Thyroid gland (tissue), 4 donors: ENCODE measurements at regions not wholly inside any gene's neighbourhood (a gene's known extent, or its start where the extent isn't known, plus 50 kb on each side); places are given as distances from the start of the nearest gene placed in this dataset.

ENCODE experiments used
- CTCF ChIP-seq, 6 experiments: fragments of 200-600 bp in 3 of 6; fragments of 450-650 bp in 3 of 6; sonication (generic) in 3 of 6; IDR thresholded peaks; one replicate each; pipeline ENCODE4 v1.5.1; 2016 to 2019; ENCODE audit warnings: antibody characterized with exemption in 6 of 6, mild to moderate bottlenecking in 2 of 6, inconsistent platforms in 1 of 6, moderate library complexity in 1 of 6
- POLR2A ChIP-seq, 2 donors: fragments of 450-650 bp; IDR thresholded peaks; one replicate each; pipeline ENCODE4 v1.6.1; 2017; ENCODE audit warnings: antibody characterized with exemption in 2 of 2, mild to moderate bottlenecking in 2 of 2, moderate library complexity in 1 of 2

GRCh38 chr12:45622210-45622937 lies 107.1 kb upstream of the ARID2 start:
- TF ChIP-seq CTCF (IDR thresholded peaks at IDR 0.05) (no peak), POLR2A (IDR thresholded peaks at IDR 0.05) (no peak)
